Mammary epithelial cell (primary cell): ENCODE measurements at regions not wholly inside any gene's neighbourhood (a gene's known extent, or its start where the extent isn't known, plus 50 kb on each side); places are given as distances from the start of the nearest gene placed in this dataset.

Experiments
- EZH2 ChIP-seq: IDR thresholded peaks from 2 replicates; pipeline ENCODE4 v1.6.1; 2012; ENCODE audit warnings: low read length, inconsistent platforms, borderline replicate concordance
- TF ChIP-seq, protein P1 (sequence below), 2 donors: IDR thresholded peaks in 1 of 2; conservative IDR thresholded peaks in 1 of 2; 2 replicates each; pipeline ENCODE4 v1.5.1; 2011 to 2012; ENCODE audit warnings: inconsistent platforms in 2 of 2, low read length in 2 of 2, mild to moderate bottlenecking in 2 of 2, control low read depth in 1 of 2, low read depth in 1 of 2; ENCODE audit not compliant: insufficient read depth in 1 of 2; ENCODE audit errors: extremely low read depth in 1 of 2

- TF ChIP-seq, protein P1, sequence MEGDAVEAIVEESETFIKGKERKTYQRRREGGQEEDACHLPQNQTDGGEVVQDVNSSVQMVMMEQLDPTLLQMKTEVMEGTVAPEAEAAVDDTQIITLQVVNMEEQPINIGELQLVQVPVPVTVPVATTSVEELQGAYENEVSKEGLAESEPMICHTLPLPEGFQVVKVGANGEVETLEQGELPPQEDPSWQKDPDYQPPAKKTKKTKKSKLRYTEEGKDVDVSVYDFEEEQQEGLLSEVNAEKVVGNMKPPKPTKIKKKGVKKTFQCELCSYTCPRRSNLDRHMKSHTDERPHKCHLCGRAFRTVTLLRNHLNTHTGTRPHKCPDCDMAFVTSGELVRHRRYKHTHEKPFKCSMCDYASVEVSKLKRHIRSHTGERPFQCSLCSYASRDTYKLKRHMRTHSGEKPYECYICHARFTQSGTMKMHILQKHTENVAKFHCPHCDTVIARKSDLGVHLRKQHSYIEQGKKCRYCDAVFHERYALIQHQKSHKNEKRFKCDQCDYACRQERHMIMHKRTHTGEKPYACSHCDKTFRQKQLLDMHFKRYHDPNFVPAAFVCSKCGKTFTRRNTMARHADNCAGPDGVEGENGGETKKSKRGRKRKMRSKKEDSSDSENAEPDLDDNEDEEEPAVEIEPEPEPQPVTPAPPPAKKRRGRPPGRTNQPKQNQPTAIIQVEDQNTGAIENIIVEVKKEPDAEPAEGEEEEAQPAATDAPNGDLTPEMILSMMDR (conservative IDR thresholded peaks at IDR 0.05 in 1 of 2, IDR thresholded peaks at IDR 0.05 in 1 of 2; ENCODE audit: extremely low read depth in 1 of 2, insufficient read depth in 1 of 2, low read depth in 1 of 2, low read length in 2 of 2): no peak
- TF ChIP-seq EZH2: no peak
Observed at GRCh38 chr13:76116751-76117360, 480.7 kb downstream of the LMO7 start.
